RWPE2 (cell line): ENCODE measurements at regions not wholly inside any gene's neighbourhood (a gene's known extent, or its start where the extent isn't known, plus 50 kb on each side); places are given as distances from the start of the nearest gene placed in this dataset.
"Not testable (repeated sequence)": the region's sequence is repeated elsewhere in the genome, so short reads cannot be mapped to it uniquely, and the experiment has no call there.

Experiments
- ATAC-seq: fragments of 200-7000 bp; cut with Tn5 transposase; 3 replicates; pipeline ENCODE4 v1.9.1; 2021; ENCODE audit warnings: low read depth
- DNase-seq: peaks from one replicate; pipeline ENCODE4 v3.0.0-alpha.2; 2020; ENCODE audit warnings: low spot score
- H3K27ac ChIP-seq: fragments of 450-650 bp; 2 replicates; pipeline ENCODE4 v1.5.1; 2017; ENCODE audit warnings: mild to moderate bottlenecking; ENCODE audit not compliant: poor library complexity, severe bottlenecking
- H3K27me3 ChIP-seq: fragments of 250-450 bp; sonication (Bioruptor Pico); 2 replicates; pipeline ENCODE4 v1.5.1; 2021; ENCODE audit warnings: mild to moderate bottlenecking, moderate library complexity; ENCODE audit not compliant: insufficient read depth, poor library complexity, severe bottlenecking
- H3K36me3 ChIP-seq: fragments of 250-450 bp; sonication (Bioruptor Pico); 2 replicates; pipeline ENCODE4 v1.5.1; 2020; ENCODE audit warnings: low read depth, mild to moderate bottlenecking, moderate library complexity
- H3K4me1 ChIP-seq: fragments of 250-450 bp; sonication (Bioruptor Pico); 2 replicates; pipeline ENCODE4 v1.5.1; 2021; ENCODE audit warnings: mild to moderate bottlenecking, moderate library complexity; ENCODE audit not compliant: insufficient read depth, poor library complexity, severe bottlenecking
- H3K4me3 ChIP-seq: fragments of 250-450 bp; sonication (Bioruptor Pico); 2 replicates; pipeline ENCODE4 v1.5.1; 2021; ENCODE audit warnings: mild to moderate bottlenecking, moderate library complexity; ENCODE audit not compliant: severe bottlenecking
- H3K9me3 ChIP-seq: fragments of 250-450 bp; sonication (Bioruptor Pico); 2 replicates; pipeline ENCODE4 v1.5.1; 2021; ENCODE audit warnings: mild to moderate bottlenecking, moderate library complexity; ENCODE audit not compliant: severe bottlenecking
- CTCF ChIP-seq: fragments of 450-650 bp; IDR thresholded peaks from one replicate; pipeline ENCODE4 v1.5.1; 2017; ENCODE audit warnings: mild to moderate bottlenecking, moderate library complexity; ENCODE audit not compliant: poor library complexity, severe bottlenecking

GRCh38 chr10:44578271-44578670 lies 193.4 kb upstream of the CXCL12 start:
- TF ChIP-seq CTCF = no peak

GRCh38 chr10:44578963-44579362 lies 194.1 kb upstream of the CXCL12 start:
- DNase-seq, H3K4me1 ChIP-seq, H3K9me3 ChIP-seq, H3K27ac ChIP-seq, H3K27me3 ChIP-seq, ATAC-seq, H3K4me3 ChIP-seq, H3K36me3 ChIP-seq: not testable (repeated sequence)

More at GRCh38 chr10:44578271-44578670, 193.4 kb upstream of the CXCL12 start:
- no peaks in the 10 kb centered on the region for H3K36me3 ChIP-seq
- H3K4me1 ChIP-seq = no peaks in the 10 kb centered on the region
- H3K27ac ChIP-seq = no peak overlapping the region
- ATAC-seq = no peak
- no peak for DNase-seq
- H3K9me3 ChIP-seq = no peaks in the 10 kb centered on the region
- H3K4me3 ChIP-seq = no peak overlapping the region
- no peaks in the 10 kb centered on the region for H3K27me3 ChIP-seq

- ATAC-seq (no peak), DNase-seq (no peak)
Observed at GRCh38 chr10:44581996-44582395, 197.1 kb upstream of the CXCL12 start.

DNA sequence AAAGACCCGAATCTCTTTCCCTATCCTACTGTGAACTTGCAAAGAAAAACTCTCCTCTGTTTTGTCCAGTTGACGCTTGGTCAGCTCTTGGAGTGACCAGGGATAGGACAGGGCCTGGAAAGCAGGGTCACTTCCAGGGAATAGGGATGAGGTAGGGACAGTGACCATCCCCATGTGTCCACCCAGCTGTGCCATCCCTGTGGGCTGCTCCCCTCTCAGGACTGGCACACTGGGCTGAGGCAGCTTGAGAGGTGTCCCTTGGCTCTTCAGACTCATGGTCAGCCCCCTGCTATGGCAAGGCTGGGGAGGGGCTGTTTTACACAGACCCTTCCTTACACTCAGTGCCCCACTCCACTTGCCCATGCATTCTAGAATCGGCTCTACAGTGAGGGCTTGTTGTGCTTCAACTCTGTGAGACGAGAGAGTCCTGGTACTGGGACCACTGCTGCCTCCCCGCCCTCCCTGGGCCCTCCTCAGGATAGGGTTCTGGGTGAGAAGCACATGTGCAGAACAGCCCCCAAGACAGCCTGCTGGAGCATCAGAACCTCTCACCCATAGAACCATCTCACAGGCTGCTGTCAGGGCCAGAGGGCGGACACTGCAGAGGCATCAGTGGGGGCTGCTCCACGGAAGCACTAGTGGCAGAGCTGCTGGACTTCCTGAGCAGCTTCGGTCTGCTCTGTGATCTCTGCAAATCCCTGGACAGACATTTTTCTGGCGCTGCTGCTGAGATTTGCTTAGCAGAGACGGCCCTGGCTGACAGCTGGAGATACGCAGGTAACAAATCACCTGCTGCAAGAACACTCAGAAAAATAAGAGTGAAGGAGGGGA lies 202.8 kb upstream of the CXCL12 start:
- no peak overlapping the region for H3K27ac ChIP-seq
- no peaks in the 10 kb centered on the region for H3K9me3 ChIP-seq
- DNase-seq (no peak), ATAC-seq (no peak)
- no peaks in the 10 kb centered on the region for H3K27me3 ChIP-seq
- H3K4me1 ChIP-seq = no peaks in the 10 kb centered on the region
- no peak overlapping the region for H3K4me3 ChIP-seq
- no peak for TF ChIP-seq CTCF
- no peaks in the 10 kb centered on the region for H3K36me3 ChIP-seq

More at GRCh38 chr10:44581996-44582395, 197.1 kb upstream of the CXCL12 start:
- H3K9me3 ChIP-seq = no peaks in the 10 kb centered on the region
- no peaks in the 10 kb centered on the region for H3K36me3 ChIP-seq
- TF ChIP-seq CTCF = no peak
- H3K4me1 ChIP-seq = no peaks in the 10 kb centered on the region
- no peak overlapping the region for H3K27ac ChIP-seq
- H3K27me3 ChIP-seq = no peaks in the 10 kb centered on the region
- no peak overlapping the region for H3K4me3 ChIP-seq

GRCh38 chr10:44589181-44589943 lies 204.5 kb upstream of the CXCL12 start:
- ATAC-seq (no peak), DNase-seq (no peak)

More at GRCh38 chr10:44589181-44589943, 204.5 kb upstream of the CXCL12 start:
- H3K27me3 ChIP-seq = no peaks in the 10 kb centered on the region
- H3K9me3 ChIP-seq = no peaks in the 10 kb centered on the region
- TF ChIP-seq CTCF = no peak
- no peaks in the 10 kb centered on the region for H3K36me3 ChIP-seq
- no peaks in the 10 kb centered on the region for H3K4me1 ChIP-seq
- no peak overlapping the region for H3K4me3 ChIP-seq
- no peak overlapping the region for H3K27ac ChIP-seq
